ENCODE measurements at regions not wholly inside any gene's neighbourhood (a gene's known extent, or its start where the extent isn't known, plus 50 kb on each side); places are given as distances from the start of the nearest gene placed in this dataset.

- no peak for DNase-seq (ENCODE audit: low read depth in 3 of 3, low spot score in 1 of 3)
Observed at GRCh38 chr14:58944343-58944967, 244.0 kb upstream of the DAAM1 start.

GRCh38 chr14:58944968-58945356 is 243.5 kb upstream of the DAAM1 start:
- no peak for DNase-seq (ENCODE audit: low read depth in 3 of 3, low spot score in 1 of 3)

GRCh38 chr14:58946431-58946830 is 242.0 kb upstream of the DAAM1 start:
- DNase-seq (ENCODE audit: low read depth in 3 of 3, low spot score in 1 of 3), result no peak

- DNase-seq (ENCODE audit: low read depth in 3 of 3, low spot score in 1 of 3), result no peak
Observed at GRCh38 chr14:58947156-58947555, 241.3 kb upstream of the DAAM1 start.

DNA sequence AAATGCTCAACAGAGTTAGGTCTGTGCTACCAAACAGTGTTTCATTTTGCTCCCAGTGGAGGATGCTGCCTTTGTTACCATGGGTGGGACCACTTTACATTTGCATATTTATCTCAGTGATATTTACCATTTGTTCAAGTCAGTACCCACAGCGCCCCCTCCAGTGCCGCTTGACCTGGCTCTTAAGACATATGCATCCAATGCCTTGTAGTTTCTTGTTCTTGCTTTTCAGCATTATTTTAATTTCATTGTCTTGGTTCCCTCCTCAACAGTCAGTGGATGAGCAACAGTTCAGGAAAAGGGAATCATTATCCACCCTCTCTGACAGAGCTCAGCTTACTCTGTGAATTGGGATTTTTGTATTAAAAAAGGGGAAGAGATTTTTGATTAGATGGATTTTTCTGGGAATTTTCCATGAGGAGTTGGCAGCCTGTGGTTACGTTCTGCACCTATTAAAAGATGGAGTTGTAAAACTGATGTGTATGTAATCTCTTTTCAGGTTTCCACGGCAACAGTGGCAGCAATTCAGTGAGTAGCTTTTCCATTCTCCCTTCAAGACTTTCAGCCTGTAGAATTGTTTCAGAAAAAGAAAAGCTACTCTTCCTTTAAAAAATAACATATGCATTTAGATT is 240.5 kb upstream of the DAAM1 start:
- DNase-seq (ENCODE audit: low read depth in 3 of 3, low spot score in 1 of 3), result no peak

GRCh38 chr14:58950555-58950954 is 237.9 kb upstream of the DAAM1 start:
- DNase-seq (ENCODE audit: low read depth in 3 of 3, low spot score in 1 of 3), result no peak

DNA sequence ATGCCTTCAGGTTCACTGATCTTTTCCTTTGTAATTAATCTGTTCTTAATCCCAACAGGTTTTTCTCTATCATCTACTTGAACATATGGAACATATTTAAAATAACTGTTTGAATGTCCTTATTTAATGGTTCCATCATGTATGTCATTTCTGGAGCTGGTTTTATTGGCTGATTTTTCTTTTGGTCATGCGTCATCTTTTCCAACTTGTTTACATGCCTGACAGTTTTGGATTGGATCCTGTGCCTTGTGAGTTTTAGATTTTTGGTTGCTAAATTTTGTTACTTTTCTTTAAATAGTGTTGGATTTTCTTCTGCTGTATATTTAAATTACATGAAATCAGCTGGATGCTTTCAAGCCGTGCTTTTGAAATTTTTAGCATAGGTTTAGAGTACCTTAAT is 237.3 kb upstream of the DAAM1 start:
- no peak for DNase-seq (ENCODE audit: low read depth in 3 of 3, low spot score in 1 of 3)

DNA sequence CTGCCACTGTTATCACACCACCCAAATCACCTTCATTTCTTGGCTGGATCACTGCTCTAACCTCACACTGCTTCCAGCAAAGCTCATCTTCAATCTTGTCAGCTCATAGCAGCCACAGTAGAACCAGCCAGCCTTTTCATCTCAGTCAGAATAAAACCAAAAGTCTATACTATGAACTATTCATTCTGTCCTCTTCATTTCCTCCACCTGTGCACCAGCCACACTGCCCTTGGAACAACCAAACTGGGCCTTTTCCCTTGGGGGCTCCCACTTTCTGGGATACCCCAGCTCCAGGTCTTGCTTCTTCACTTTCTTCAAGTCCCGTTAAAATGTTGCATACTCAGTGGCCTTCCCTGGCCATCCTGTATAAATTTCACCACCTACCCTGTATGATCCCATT is 234.4 kb upstream of the DAAM1 start:
- DNase-seq (ENCODE audit: low read depth in 3 of 3, low spot score in 1 of 3), result no peak

- no peak for DNase-seq (ENCODE audit: low read depth in 3 of 3, low spot score in 1 of 3)
Observed at GRCh38 chr14:58954901-58955861, 233.3 kb upstream of the DAAM1 start.

DNA sequence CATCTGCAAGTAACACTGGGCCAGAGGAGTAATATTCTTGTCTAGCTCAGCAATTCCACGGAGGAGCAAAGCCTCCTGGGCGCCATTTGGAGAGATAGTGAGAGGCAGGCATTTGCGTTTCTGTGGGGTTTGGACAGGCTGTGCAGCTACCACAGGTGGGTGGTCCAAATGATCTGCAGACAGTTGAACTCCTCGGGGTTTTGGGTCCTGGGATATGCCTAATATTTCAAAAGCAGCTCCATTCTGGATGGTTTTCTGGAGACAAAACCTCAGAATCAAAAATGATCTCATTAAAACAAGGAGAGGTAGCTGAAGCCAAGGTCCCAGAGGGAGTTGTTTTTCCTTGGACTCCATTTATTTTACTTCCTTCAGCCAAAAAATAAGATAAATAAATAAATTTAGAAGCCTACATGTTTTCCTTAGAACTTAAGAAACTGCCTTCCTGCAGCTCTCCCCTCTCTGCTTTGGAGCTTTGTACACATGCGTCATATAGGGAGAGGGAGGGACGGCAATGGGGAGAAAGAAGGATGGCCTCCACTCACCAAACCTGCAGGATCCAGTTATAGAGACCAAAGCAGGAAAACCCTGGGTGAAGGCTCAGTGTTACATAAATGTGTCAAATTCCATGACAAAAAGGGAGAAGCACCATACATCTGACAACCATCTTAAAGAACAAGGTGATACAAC is 227.3 kb upstream of the DAAM1 start:
- no peak for DNase-seq (ENCODE audit: low read depth in 3 of 3, low spot score in 1 of 3)

GRCh38 chr14:58963873-58964597 is 224.4 kb upstream of the DAAM1 start:
- no peak for DNase-seq (ENCODE audit: low read depth in 3 of 3, low spot score in 1 of 3)

DNA sequence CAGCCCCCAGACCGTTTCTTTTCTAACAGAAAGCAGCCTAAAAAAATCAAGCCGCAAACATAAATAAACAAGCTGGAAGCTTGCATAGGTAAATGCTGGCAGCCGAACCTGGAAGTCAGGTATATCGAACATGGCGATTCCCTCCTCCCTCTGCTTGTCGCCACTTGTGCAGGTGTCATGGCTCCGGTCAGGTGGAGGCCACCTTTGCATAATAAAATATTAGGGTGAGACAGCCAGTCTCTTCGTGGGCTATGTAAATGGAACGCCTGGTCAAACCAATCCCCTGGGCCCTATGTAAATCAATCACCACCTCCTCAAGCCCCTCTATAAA is 223.9 kb upstream of the DAAM1 start:
- DNase-seq (ENCODE audit: low read depth in 3 of 3, low spot score in 1 of 3), result no peak

GRCh38 chr14:58965601-58966000 is 222.9 kb upstream of the DAAM1 start:
- no peak for DNase-seq (ENCODE audit: low read depth in 3 of 3, low spot score in 1 of 3)

- no peak for DNase-seq (ENCODE audit: low read depth in 3 of 3, low spot score in 1 of 3)
Observed at GRCh38 chr14:58966997-58967396, 221.5 kb upstream of the DAAM1 start.

DNA sequence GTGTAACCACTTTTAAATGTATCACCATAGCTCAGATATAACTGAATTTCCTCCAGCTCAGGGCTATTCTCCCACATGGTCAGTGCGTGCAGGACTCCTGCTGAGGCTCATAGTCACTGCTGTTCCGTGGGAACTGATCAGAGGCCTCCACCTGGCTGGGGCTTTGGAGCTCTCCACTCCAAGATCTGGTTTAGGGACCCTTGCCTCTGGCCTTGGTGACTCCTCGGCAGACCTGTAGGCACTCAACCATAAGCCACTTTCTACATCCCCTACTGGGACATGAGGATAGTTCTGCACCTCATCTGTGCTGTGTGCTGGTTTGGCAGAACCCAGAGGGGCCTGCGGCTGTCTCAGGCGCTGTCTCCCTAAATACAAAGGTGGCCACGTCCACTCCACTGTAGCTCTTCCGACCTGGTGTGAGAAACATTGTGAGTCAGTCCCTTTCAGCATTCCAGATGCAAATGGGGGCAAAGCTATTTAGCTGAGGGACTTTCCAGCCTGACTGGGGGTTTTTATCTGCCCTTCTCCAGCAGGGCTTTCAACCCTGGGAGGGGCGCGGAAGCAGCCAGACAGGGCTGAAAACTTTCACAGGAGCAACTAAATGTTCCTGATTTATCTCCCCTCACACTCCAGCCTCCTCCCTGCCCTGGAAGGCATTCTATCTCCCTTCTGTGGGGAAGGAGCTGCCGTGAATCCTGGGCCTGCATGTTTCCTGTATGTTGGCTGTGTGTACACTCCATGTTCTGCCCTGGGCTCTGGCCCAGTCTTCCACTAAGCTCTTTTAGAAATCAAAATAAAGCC is 218.3 kb upstream of the DAAM1 start:
- no peak for DNase-seq (ENCODE audit: low read depth in 3 of 3, low spot score in 1 of 3)

- no peak for DNase-seq (ENCODE audit: low read depth in 3 of 3, low spot score in 1 of 3)
Observed at GRCh38 chr14:58972233-58973017, 216.0 kb upstream of the DAAM1 start.

- no peak for DNase-seq (ENCODE audit: low read depth in 3 of 3, low spot score in 1 of 3)
Observed at GRCh38 chr14:58977366-58977765, 211.1 kb upstream of the DAAM1 start.

- no peak for DNase-seq (ENCODE audit: low read depth in 3 of 3, low spot score in 1 of 3)
Observed at GRCh38 chr14:58978343-58978742, 210.1 kb upstream of the DAAM1 start.

GRCh38 chr14:58979325-58979724 is 209.1 kb upstream of the DAAM1 start:
- no peak for DNase-seq (ENCODE audit: low read depth in 3 of 3, low spot score in 1 of 3)

Measured in stimulated activated CD4-positive, alpha-beta T cell treated with anti-CD3 and anti-CD28 coated beads, TNF-alpha, amount 100 ng/mL, for 1 hour (primary cell).